ENCODE measurements at regions not wholly inside any gene's neighbourhood (a gene's known extent, or its start where the extent isn't known, plus 50 kb on each side); places are given as distances from the start of the nearest gene placed in this dataset.

- Mint-ChIP-seq H3K4me3 (no peak overlapping the region), H3K27ac (no peak overlapping the region), H3K36me3 (ENCODE audit: low read depth) (no peaks in the 10 kb centered on the region), H3K4me1 (no peaks in the 10 kb centered on the region), H3K9me3 (peaks cover 3% of the 10 kb centered on the region), H3K27me3 (ENCODE audit: low read depth, poor library complexity) (no peaks in the 10 kb centered on the region)
- TF ChIP-seq CTCF (IDR thresholded peaks at IDR 0.05): no peak
- DNase-seq: no peak
Observed at GRCh38 chr2:196452758-196453157, 186.8 kb upstream of the CCDC150 start.

- Mint-ChIP-seq H3K36me3 (ENCODE audit: low read depth) (no peaks in the 10 kb centered on the region), H3K4me1 (no peaks in the 10 kb centered on the region), H3K27me3 (ENCODE audit: low read depth, poor library complexity) (no peaks in the 10 kb centered on the region), H3K9me3 (peaks cover 3% of the 10 kb centered on the region), H3K27ac (no peak overlapping the region), H3K4me3 (no peak overlapping the region)
- TF ChIP-seq CTCF (IDR thresholded peaks at IDR 0.05): peak; percentile 44
- DNase-seq: peak; percentile 14
Observed at GRCh38 chr2:196453613-196454047, 185.9 kb upstream of the CCDC150 start.

GRCh38 chr2:196454492-196454891 is 185.0 kb upstream of the CCDC150 start:
- no peak overlapping the region for H3K27ac Mint-ChIP-seq
- H3K4me1 Mint-ChIP-seq: no peaks in the 10 kb centered on the region
- H3K9me3 Mint-ChIP-seq: peaks cover 3% of the 10 kb centered on the region
- TF ChIP-seq CTCF (IDR thresholded peaks at IDR 0.05): no peak
- no peak overlapping the region for H3K4me3 Mint-ChIP-seq
- H3K27me3 Mint-ChIP-seq (ENCODE audit: low read depth, poor library complexity): no peaks in the 10 kb centered on the region
- no peaks in the 10 kb centered on the region for H3K36me3 Mint-ChIP-seq (ENCODE audit: low read depth)
- no peak for DNase-seq

GRCh38 chr2:196459539-196459938 is 180.0 kb upstream of the CCDC150 start:
- Mint-ChIP-seq H3K4me3 (no peak overlapping the region), H3K27ac (no peak overlapping the region), H3K9me3 (peaks cover 13% of the 10 kb centered on the region), H3K36me3 (ENCODE audit: low read depth) (no peaks in the 10 kb centered on the region), H3K4me1 (peaks cover 6% of the 10 kb centered on the region), H3K27me3 (ENCODE audit: low read depth, poor library complexity) (no peaks in the 10 kb centered on the region)
- no peak for DNase-seq
- TF ChIP-seq CTCF (IDR thresholded peaks at IDR 0.05): no peak

GRCh38 chr2:196463706-196464105 is 175.8 kb upstream of the CCDC150 start:
- Mint-ChIP-seq H3K4me1 (peaks cover 6% of the 10 kb centered on the region), H3K4me3 (no peak overlapping the region), H3K27ac (no peak overlapping the region), H3K27me3 (ENCODE audit: low read depth, poor library complexity) (no peaks in the 10 kb centered on the region), H3K9me3 (peaks cover 13% of the 10 kb centered on the region), H3K36me3 (ENCODE audit: low read depth) (no peaks in the 10 kb centered on the region)
- no peak for DNase-seq
- no peak for TF ChIP-seq CTCF (IDR thresholded peaks at IDR 0.05)

- Mint-ChIP-seq H3K27me3 (ENCODE audit: low read depth, poor library complexity) (no peaks in the 10 kb centered on the region), H3K4me1 (peaks cover 6% of the 10 kb centered on the region), H3K4me3 (no peak overlapping the region), H3K9me3 (peaks cover 13% of the 10 kb centered on the region), H3K27ac (peak overlapping the region; percentile 15), H3K36me3 (ENCODE audit: low read depth) (no peaks in the 10 kb centered on the region)
- no peak for TF ChIP-seq CTCF (IDR thresholded peaks at IDR 0.05)
- no peak for DNase-seq
Observed at GRCh38 chr2:196464311-196464710, 175.2 kb upstream of the CCDC150 start.
